Chondrocyte (in vitro differentiated cells): ENCODE measurements at regions not wholly inside any gene's neighbourhood (a gene's known extent, or its start where the extent isn't known, plus 50 kb on each side); places are given as distances from the start of the nearest gene placed in this dataset.
"Not testable (repeated sequence)": the region's sequence is repeated elsewhere in the genome, so short reads cannot be mapped to it uniquely, and the experiment has no call there.

Source experiments
- DNase-seq: peaks from one replicate; pipeline ENCODE4 v3.0.0; 2021; ENCODE audit warnings: mixed read lengths, low spot score
- H3K27ac Mint-ChIP-seq: one replicate; pipeline ENCODE4 v1.8.0; 2021; ENCODE audit warnings: mild to moderate bottlenecking, moderate library complexity, mixed read lengths; ENCODE audit not compliant: unreplicated experiment
- H3K27me3 Mint-ChIP-seq: 2 replicates; pipeline ENCODE4 v1.8.0; 2021; ENCODE audit warnings: low read depth, mixed read lengths
- H3K36me3 Mint-ChIP-seq: 2 replicates; pipeline ENCODE4 v1.8.0; 2021; ENCODE audit warnings: low read depth, mixed read lengths
- H3K4me1 Mint-ChIP-seq: 2 replicates; pipeline ENCODE4 v1.8.0; 2021; ENCODE audit warnings: low read depth, mild to moderate bottlenecking, mixed read lengths
- H3K4me3 Mint-ChIP-seq: one replicate; pipeline ENCODE4 v1.8.0; 2021; ENCODE audit warnings: mild to moderate bottlenecking, moderate library complexity, mixed read lengths; ENCODE audit not compliant: unreplicated experiment
- H3K9me3 Mint-ChIP-seq: 2 replicates; pipeline ENCODE4 v1.8.0; 2021; ENCODE audit warnings: low read depth, mixed read lengths
- CTCF ChIP-seq: fragments of 200-600 bp; sonication (generic); IDR thresholded peaks from 2 replicates; pipeline ENCODE4 v1.5.0; 2021; ENCODE audit warnings: antibody characterized with exemption, mild to moderate bottlenecking, moderate library complexity

- no peak overlapping the region for H3K27ac Mint-ChIP-seq
- DNase-seq = no peak
- no peaks in the 10 kb centered on the region for H3K27me3 Mint-ChIP-seq
- peak; percentile 15 for TF ChIP-seq CTCF
- no peaks in the 10 kb centered on the region for H3K36me3 Mint-ChIP-seq
- H3K4me3 Mint-ChIP-seq = no peak overlapping the region
- no peaks in the 10 kb centered on the region for H3K4me1 Mint-ChIP-seq
- H3K9me3 Mint-ChIP-seq = no peaks in the 10 kb centered on the region
These were observed 640.4 kb upstream of the CADM2 start for GRCh38 chr3:84318273-84318809.

GRCh38 chr3:84365563-84366278, 593.1 kb upstream of the CADM2 start:
- H3K4me1 Mint-ChIP-seq, H3K27me3 Mint-ChIP-seq, DNase-seq, H3K27ac Mint-ChIP-seq, H3K4me3 Mint-ChIP-seq, H3K36me3 Mint-ChIP-seq: not testable (repeated sequence)
- H3K9me3 Mint-ChIP-seq = peaks cover 43% of the 10 kb centered on the region
